Kidney (tissue), 13 donors: ENCODE measurements at regions not wholly inside any gene's neighbourhood (a gene's known extent, or its start where the extent isn't known, plus 50 kb on each side); places are given as distances from the start of the nearest gene placed in this dataset.

Experiments used
- DNase-seq, 5 donors: peaks; one replicate each; pipeline ENCODE4 v3.0.0-alpha.2; 2013 to 2020
- FAIRE-seq: peaks from 2 replicates; lab custom pipeline; 2012; peaks lifted over from hg19 to GRCh38; lab: Jason Lieb, UNC
- H3K27ac ChIP-seq, 2 donors: one replicate each; pipeline ENCODE4 v1.7.0; 2013; ENCODE audit warnings: low read depth in 2 of 2, low read length in 2 of 2, inconsistent platforms in 1 of 2
- H3K27me3 ChIP-seq: one replicate; pipeline ENCODE4 v1.7.1; 2013; ENCODE audit warnings: low read length, inconsistent platforms; ENCODE audit not compliant: control insufficient read depth, insufficient read depth
- H3K36me3 ChIP-seq, 3 donors: one replicate each; pipeline versions ENCODE4 v1.7.0 to v1.7.1; 2013; ENCODE audit warnings: low read length in 3 of 3, control low read depth in 1 of 3, inconsistent platforms in 1 of 3; ENCODE audit not compliant: insufficient read depth in 3 of 3, control insufficient read depth in 2 of 3
- H3K4me1 ChIP-seq, 3 donors: one replicate each; pipeline versions ENCODE4 v1.7.0 to v1.7.1; 2013; ENCODE audit warnings: low read length in 3 of 3, inconsistent platforms in 1 of 3, low read depth in 1 of 3; ENCODE audit not compliant: control insufficient read depth in 2 of 3, insufficient read depth in 2 of 3
- H3K4me3 ChIP-seq, 3 donors: one replicate each; pipeline versions ENCODE4 v1.7.0 to v1.8.1; 2013; ENCODE audit warnings: low read length in 3 of 3, control low read depth in 1 of 3, inconsistent platforms in 1 of 3
- H3K9ac ChIP-seq, 3 donors: one replicate each; pipeline versions ENCODE4 v1.7.0 to v1.7.1; 2013; ENCODE audit warnings: low read length in 3 of 3, control low read depth in 1 of 3, inconsistent platforms in 1 of 3
- H3K9me3 ChIP-seq, 3 donors: one replicate each; pipeline versions ENCODE4 v1.7.0 to v1.7.1; 2013; ENCODE audit warnings: low read length in 3 of 3, control low read depth in 1 of 3, inconsistent platforms in 1 of 3; ENCODE audit not compliant: control insufficient read depth in 2 of 3, insufficient read depth in 1 of 3
- intact Hi-C: fragments of 100-400 bp; cut with DNase I; formaldehyde crosslinking; loops from one replicate; pipeline ENCODE4 v1.11.1; 2022
- TF ChIP-seq, protein P1 (sequence below): IDR thresholded peaks from 3 replicates; pipeline ENCODE4 v1.5.1; 2012; ENCODE audit warnings: mild to moderate bottlenecking, moderate library complexity, borderline replicate concordance; ENCODE audit not compliant: insufficient read depth; ENCODE audit errors: extremely low read depth
- donor health status: control.
- donor health status: control.
- donor health status: control.
- donor health status: control.
- donor health status: control.
- donor health status: DM: yes; HTN: yes; CAD: no.
- donor health status: Normal renal cell carcinoma (clear cell type).

DNA sequence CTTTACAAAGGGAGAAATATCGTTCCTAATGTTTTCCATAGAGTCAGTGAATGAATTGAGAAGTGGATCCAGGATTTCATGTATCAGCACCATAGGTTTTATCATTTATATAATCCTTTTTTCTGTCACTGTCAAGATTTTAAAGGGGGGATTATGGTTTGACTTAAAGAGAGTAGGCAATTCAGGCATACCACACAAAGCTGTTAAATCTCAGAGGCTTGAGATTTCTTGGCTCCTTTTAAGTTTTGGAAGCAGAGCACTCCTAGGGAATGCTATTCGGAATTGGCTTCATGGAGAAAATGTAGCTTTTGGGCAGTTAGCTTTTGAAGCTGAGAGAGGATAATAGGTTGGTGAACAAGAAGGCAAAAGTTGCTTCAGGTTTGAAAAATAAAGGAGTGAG is 274.7 kb downstream of the SOX4 start:
- H3K9ac ChIP-seq = no peak overlapping the region
- H3K9me3 ChIP-seq = no peaks in the 10 kb centered on the region
- intact Hi-C loops = no loop called here
- no peaks in the 10 kb centered on the region for H3K36me3 ChIP-seq
- TF ChIP-seq, protein P1, sequence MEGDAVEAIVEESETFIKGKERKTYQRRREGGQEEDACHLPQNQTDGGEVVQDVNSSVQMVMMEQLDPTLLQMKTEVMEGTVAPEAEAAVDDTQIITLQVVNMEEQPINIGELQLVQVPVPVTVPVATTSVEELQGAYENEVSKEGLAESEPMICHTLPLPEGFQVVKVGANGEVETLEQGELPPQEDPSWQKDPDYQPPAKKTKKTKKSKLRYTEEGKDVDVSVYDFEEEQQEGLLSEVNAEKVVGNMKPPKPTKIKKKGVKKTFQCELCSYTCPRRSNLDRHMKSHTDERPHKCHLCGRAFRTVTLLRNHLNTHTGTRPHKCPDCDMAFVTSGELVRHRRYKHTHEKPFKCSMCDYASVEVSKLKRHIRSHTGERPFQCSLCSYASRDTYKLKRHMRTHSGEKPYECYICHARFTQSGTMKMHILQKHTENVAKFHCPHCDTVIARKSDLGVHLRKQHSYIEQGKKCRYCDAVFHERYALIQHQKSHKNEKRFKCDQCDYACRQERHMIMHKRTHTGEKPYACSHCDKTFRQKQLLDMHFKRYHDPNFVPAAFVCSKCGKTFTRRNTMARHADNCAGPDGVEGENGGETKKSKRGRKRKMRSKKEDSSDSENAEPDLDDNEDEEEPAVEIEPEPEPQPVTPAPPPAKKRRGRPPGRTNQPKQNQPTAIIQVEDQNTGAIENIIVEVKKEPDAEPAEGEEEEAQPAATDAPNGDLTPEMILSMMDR = no peak
- no peak overlapping the region for H3K4me3 ChIP-seq
- no peak for DNase-seq
- no peak overlapping the region for H3K27ac ChIP-seq
- no peaks in the 10 kb centered on the region for H3K4me1 ChIP-seq
- FAIRE-seq = no peak
- no peaks in the 10 kb centered on the region for H3K27me3 ChIP-seq

GRCh38 chr6:21869085-21869771 is 275.7 kb downstream of the SOX4 start:
- DNase-seq (no peak), FAIRE-seq (no peak)
- Histone ChIP-seq H3K27ac (no peak overlapping the region), H3K4me3 (no peak overlapping the region), H3K36me3 (no peaks in the 10 kb centered on the region), H3K27me3 (no peaks in the 10 kb centered on the region), H3K4me1 (no peaks in the 10 kb centered on the region), H3K9ac (no peak overlapping the region), H3K9me3 (no peaks in the 10 kb centered on the region)
- intact Hi-C loops = no loop called here
- TF ChIP-seq, protein P1 = no peak

DNA sequence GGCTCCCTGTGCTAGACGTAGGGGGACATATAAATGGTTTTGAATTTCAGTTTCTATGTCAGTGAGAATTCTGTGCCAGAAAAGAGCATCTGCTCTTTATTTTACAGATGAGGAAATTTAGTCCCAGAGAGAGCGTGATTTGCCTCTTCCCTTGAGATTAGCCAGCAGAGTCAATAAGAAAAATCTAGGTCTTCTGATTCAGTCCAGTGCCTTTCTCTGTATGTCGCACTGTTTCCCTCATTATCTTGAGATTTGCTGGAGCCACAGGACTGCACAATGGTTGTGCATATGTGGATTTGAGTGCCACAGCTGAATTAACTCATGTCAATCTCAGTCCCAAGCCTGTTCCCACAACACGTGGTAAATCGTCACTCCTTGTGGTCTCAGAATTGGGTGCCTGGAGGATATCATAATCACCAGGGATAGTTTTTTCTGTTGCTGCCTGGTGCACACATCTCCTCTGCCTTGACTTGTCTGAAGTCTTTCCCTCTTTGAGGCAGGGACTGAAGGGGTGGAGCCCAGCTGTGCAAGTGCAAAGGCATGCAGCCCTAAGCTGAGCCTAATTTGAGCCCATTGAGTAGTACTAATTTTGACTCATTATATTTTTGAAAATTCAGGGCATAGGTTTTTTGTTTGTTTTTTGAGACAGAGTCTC is 276.7 kb downstream of the SOX4 start:
- TF ChIP-seq, protein P1 = no peak
- H3K27ac ChIP-seq = no peak overlapping the region
- no peak for DNase-seq
- H3K4me1 ChIP-seq = no peaks in the 10 kb centered on the region
- intact Hi-C loops = no loop called here
- H3K27me3 ChIP-seq = no peaks in the 10 kb centered on the region
- H3K9ac ChIP-seq = no peak overlapping the region
- H3K4me3 ChIP-seq = no peak overlapping the region
- no peaks in the 10 kb centered on the region for H3K9me3 ChIP-seq
- H3K36me3 ChIP-seq = no peaks in the 10 kb centered on the region
- FAIRE-seq = no peak
